Endodermal cell (in vitro differentiated cells): ENCODE measurements at regions not wholly inside any gene's neighbourhood (a gene's known extent, or its start where the extent isn't known, plus 50 kb on each side); places are given as distances from the start of the nearest gene placed in this dataset.
A peak's percentile ranks its signal among the peaks of the same experiment; 100 is the strongest.

Source experiments
- DNase-seq: peaks from one replicate; pipeline ENCODE4 v3.0.0-alpha.2; 2017
- H3K27ac ChIP-seq: 2 replicates; pipeline ENCODE4 v1.5.1; 2013; ENCODE audit warnings: mild to moderate bottlenecking, low read depth, low read length, moderate library complexity
- H3K27me3 ChIP-seq: 2 replicates; pipeline ENCODE4 v1.6.1; 2013; ENCODE audit warnings: mild to moderate bottlenecking, low read length, moderate library complexity; ENCODE audit not compliant: insufficient read depth, control insufficient read depth, poor library complexity, severe bottlenecking
- H3K36me3 ChIP-seq: 2 replicates; pipeline ENCODE4 v1.7.0; 2013; ENCODE audit warnings: mild to moderate bottlenecking, low read length, moderate library complexity; ENCODE audit not compliant: control insufficient read depth, insufficient read depth
- H3K4me1 ChIP-seq: one replicate; pipeline ENCODE4 v1.7.0; 2013; ENCODE audit warnings: low read length; ENCODE audit not compliant: control insufficient read depth, insufficient read depth
- H3K4me3 ChIP-seq: 2 replicates; pipeline ENCODE4 v1.5.1; 2013; ENCODE audit warnings: mild to moderate bottlenecking, low read length, moderate library complexity
- H3K9ac ChIP-seq: 2 replicates; pipeline ENCODE4 v1.6.1; 2013; ENCODE audit warnings: mild to moderate bottlenecking, low read length, moderate library complexity; ENCODE audit not compliant: poor library complexity, severe bottlenecking; ENCODE audit errors: extremely low read depth
- H3K9me3 ChIP-seq: 2 replicates; pipeline ENCODE4 v1.6.1; 2013; ENCODE audit warnings: mild to moderate bottlenecking, low read length, moderate library complexity; ENCODE audit not compliant: control insufficient read depth
- H3K27ac Mint-ChIP-seq: 2 replicates; pipeline ENCODE4 v1.8.0; 2020; ENCODE audit warnings: mixed read lengths
- H3K27me3 Mint-ChIP-seq: 2 replicates; pipeline ENCODE4 v1.8.0; 2021; ENCODE audit warnings: mild to moderate bottlenecking, mixed read lengths; ENCODE audit not compliant: insufficient read depth
- H3K36me3 Mint-ChIP-seq: 2 replicates; pipeline ENCODE4 v1.8.0; 2020; ENCODE audit warnings: low read depth, mixed read lengths
- H3K4me1 Mint-ChIP-seq: 2 replicates; pipeline ENCODE4 v1.8.0; 2020; ENCODE audit warnings: mixed read lengths
- H3K4me3 Mint-ChIP-seq: 2 replicates; pipeline ENCODE4 v1.8.0; 2020; ENCODE audit warnings: mild to moderate bottlenecking, moderate library complexity, mixed read lengths
- H3K9me3 Mint-ChIP-seq: 2 replicates; pipeline ENCODE4 v1.8.0; 2020; ENCODE audit warnings: mild to moderate bottlenecking, mixed read lengths
- CTCF ChIP-seq: fragments of 200-600 bp; sonication (generic); conservative IDR thresholded peaks from 2 replicates; pipeline ENCODE4 v1.5.0; 2021; ENCODE audit warnings: antibody characterized with exemption, mild to moderate bottlenecking
- WGBS, 2 experiments: methylation state at CpG; one replicate each; pipeline versions ENCODE4 v1.1.5 to v1.1.7; 2013; ENCODE audit warnings: missing lambda C conversion rate in 2 of 2, mixed read lengths in 1 of 2; ENCODE audit not compliant: insufficient coverage in 1 of 2, insufficient read length in 1 of 2; 5-methylcytosine and 5-hydroxymethylcytosine counted together

- no peak overlapping the region for H3K27ac ChIP-seq
- DNase-seq, result no peak
- no peak overlapping the region for H3K4me3 ChIP-seq
- Mint-ChIP-seq H3K4me3 (no peak overlapping the region), H3K9me3 (no peaks in the 10 kb centered on the region), H3K4me1 (no peaks in the 10 kb centered on the region), H3K27me3 (no peaks in the 10 kb centered on the region), H3K36me3 (no peaks in the 10 kb centered on the region), H3K27ac (no peak overlapping the region)
- H3K36me3 ChIP-seq, result no peaks in the 10 kb centered on the region
- TF ChIP-seq CTCF, result peak; percentile 64
- no peak overlapping the region for H3K9ac ChIP-seq
- no peaks in the 10 kb centered on the region for H3K4me1 ChIP-seq
- no peaks in the 10 kb centered on the region for H3K27me3 ChIP-seq
- no peaks in the 10 kb centered on the region for H3K9me3 ChIP-seq
- 77 to 100% methylated on average over 1 to 2 of the region's 2 CpGs for WGBS, 2 experiments
Observed at GRCh38 chr2:220580113-220580512, 952.7 kb downstream of the SLC4A3 start.

GRCh38 chr2:220583725-220584124, 956.3 kb downstream of the SLC4A3 start:
- Histone ChIP-seq H3K4me1 (no peaks in the 10 kb centered on the region), H3K4me3 (no peak overlapping the region), H3K27ac (no peak overlapping the region), H3K9me3 (no peaks in the 10 kb centered on the region), H3K27me3 (no peaks in the 10 kb centered on the region), H3K36me3 (no peaks in the 10 kb centered on the region), H3K9ac (no peak overlapping the region)
- DNase-seq, result no peak
- no peaks in the 10 kb centered on the region for H3K27me3 Mint-ChIP-seq
- no peaks in the 10 kb centered on the region for H3K4me1 Mint-ChIP-seq
- TF ChIP-seq CTCF, result no peak
- no peaks in the 10 kb centered on the region for H3K9me3 Mint-ChIP-seq
- no peak overlapping the region for H3K27ac Mint-ChIP-seq
- no peaks in the 10 kb centered on the region for H3K36me3 Mint-ChIP-seq
- 91 to 100% methylated on average over 1 to 2 of the region's 2 CpGs for WGBS, 2 experiments
- no peak overlapping the region for H3K4me3 Mint-ChIP-seq

- Histone ChIP-seq H3K4me1 (no peaks in the 10 kb centered on the region), H3K27ac (no peak overlapping the region), H3K4me3 (no peak overlapping the region), H3K27me3 (no peaks in the 10 kb centered on the region), H3K9ac (no peak overlapping the region), H3K36me3 (no peaks in the 10 kb centered on the region), H3K9me3 (no peaks in the 10 kb centered on the region)
- no peaks in the 10 kb centered on the region for H3K27me3 Mint-ChIP-seq
- no peak overlapping the region for H3K4me3 Mint-ChIP-seq
- no peak for DNase-seq
- no peaks in the 10 kb centered on the region for H3K4me1 Mint-ChIP-seq
- H3K27ac Mint-ChIP-seq, result no peak overlapping the region
- no peaks in the 10 kb centered on the region for H3K9me3 Mint-ChIP-seq
- no peaks in the 10 kb centered on the region for H3K36me3 Mint-ChIP-seq
- WGBS, 2 experiments, result 83 to 88% methylated on average over 2 of the region's 2 CpGs
- no peak for TF ChIP-seq CTCF
Observed at GRCh38 chr2:220585241-220585640, 957.8 kb downstream of the SLC4A3 start.
